SK-N-SH (cell line): ENCODE measurements at regions not wholly inside any gene's neighbourhood (a gene's known extent, or its start where the extent isn't known, plus 50 kb on each side); places are given as distances from the start of the nearest gene placed in this dataset.

ENCODE experiments used
- CTCF ChIA-PET: fragments of 300-600, 350-600 bp; formaldehyde crosslinking; extraction: SDS; loops from one replicate; lab custom pipeline; 2021; lab: Yijun Ruan, JAX
- POLR2A ChIA-PET: fragments of 350-600 bp; sonication (Branson Sonifier 250); formaldehyde crosslinking; extraction: SDS; loops from one replicate; lab custom pipeline; 2020; ENCODE audit warnings: antibody characterized with exemption, inconsistent platforms; lab: Yijun Ruan, JAX
- DNase-seq: peaks from one replicate; pipeline ENCODE4 v3.0.0; 2012
- H2AFZ ChIP-seq: fragments of 200-600 bp; sonication (generic); 2 replicates; pipeline ENCODE4 v1.8.1; 2016; ENCODE audit warnings: antibody characterized with exemption, mild to moderate bottlenecking, low read depth
- H3F3A ChIP-seq: fragments of 200-600 bp; sonication (generic); replicated peaks from 2 replicates; pipeline ENCODE3; 2016; ENCODE audit warnings: antibody characterized with exemption, mild to moderate bottlenecking; ENCODE audit not compliant: insufficient read depth
- H3K27ac ChIP-seq, 2 experiments: fragments of 200-500 bp in 1 of 2; fragments of 200-600 bp in 1 of 2; sonication (Bioruptor generic) in 1 of 2; sonication (generic), shearing (Covaris generic) in 1 of 2; 2 replicates each; pipeline versions ENCODE4 v1.5.1 to v1.6.1; 2014 to 2016; ENCODE audit warnings: low read depth in 2 of 2, inconsistent platforms in 1 of 2, low read length in 1 of 2, mild to moderate bottlenecking in 1 of 2, mixed read lengths in 1 of 2
- H3K27me3 ChIP-seq: fragments of 200-600 bp; sonication (generic), shearing (Covaris generic); 2 replicates; pipeline ENCODE4 v1.6.1; 2016; ENCODE audit warnings: mixed run types; ENCODE audit not compliant: insufficient read depth
- H3K36me3 ChIP-seq, 2 experiments: fragments of 200-500 bp in 1 of 2; fragments of 200-600 bp in 1 of 2; sonication (Bioruptor generic) in 1 of 2; sonication (generic) in 1 of 2; replicated peaks in 1 of 2; 2 replicates each; pipeline versions ENCODE3 to v1.5.1; 2014 to 2016; ENCODE audit warnings: low read length in 1 of 2, mild to moderate bottlenecking in 1 of 2; ENCODE audit not compliant: insufficient read depth in 2 of 2, control insufficient read depth in 1 of 2
- H3K4me1 ChIP-seq, 2 experiments: fragments of 200-500 bp in 1 of 2; fragments of 200-600 bp in 1 of 2; sonication (Bioruptor generic) in 1 of 2; sonication (generic), shearing (Covaris generic) in 1 of 2; 2 replicates each; pipeline versions ENCODE4 v1.5.1 to v1.6.1; 2014 to 2016; ENCODE audit warnings: low read depth in 1 of 2, low read length in 1 of 2, mixed run types in 1 of 2; ENCODE audit not compliant: insufficient read depth in 2 of 2, control insufficient read depth in 1 of 2
- H3K4me2 ChIP-seq: fragments of 200-600 bp; sonication (generic), shearing (Covaris generic); 2 replicates; pipeline ENCODE4 v1.6.1; 2017; ENCODE audit warnings: mixed run types
- H3K4me3 ChIP-seq, 2 experiments: fragments of 200-500 bp in 1 of 2; fragments of 200-600 bp in 1 of 2; sonication (Bioruptor generic) in 1 of 2; sonication (generic), shearing (Covaris generic) in 1 of 2; 2 replicates each; pipeline versions ENCODE4 v1.5.1 to v1.8.1; 2014 to 2016; ENCODE audit warnings: low read depth in 2 of 2, inconsistent platforms in 1 of 2, low read length in 1 of 2, mild to moderate bottlenecking in 1 of 2, mixed read lengths in 1 of 2, moderate library complexity in 1 of 2
- H3K79me2 ChIP-seq: fragments of 200-600 bp; sonication (generic); 2 replicates; pipeline ENCODE4 v1.8.1; 2017; ENCODE audit warnings: mild to moderate bottlenecking; ENCODE audit not compliant: insufficient read depth
- H3K9ac ChIP-seq: fragments of 200-600 bp; sonication (generic); 2 replicates; pipeline ENCODE4 v1.6.1; 2017; ENCODE audit warnings: mixed run types
- H3K9me2 ChIP-seq: fragments of 200-600 bp; sonication (generic); 2 replicates; pipeline ENCODE4 v1.6.1; 2017; ENCODE audit warnings: mixed run types
- H3K9me3 ChIP-seq: fragments of 200-600 bp; sonication (generic); 2 replicates; pipeline ENCODE4 v1.6.1; 2017; ENCODE audit warnings: mixed run types, mild to moderate bottlenecking, moderate library complexity
- H4K20me1 ChIP-seq: fragments of 200-600 bp; sonication (generic); 2 replicates; pipeline ENCODE4 v1.6.1; 2017; ENCODE audit warnings: mild to moderate bottlenecking, mixed run types; ENCODE audit not compliant: insufficient read depth
- CHD2 ChIP-seq: fragments of 150-350 bp; IDR thresholded peaks from 2 replicates; pipeline ENCODE4 v1.6.1; 2018; ENCODE audit warnings: low read length; ENCODE audit not compliant: partially characterized antibody
- CTCF ChIP-seq: fragments of 200-600 bp; sonication (generic); IDR thresholded peaks from 2 replicates; pipeline ENCODE4 v1.6.1; 2017; ENCODE audit warnings: antibody characterized with exemption, mild to moderate bottlenecking, moderate library complexity
- ELF1 ChIP-seq: IDR thresholded peaks from 2 replicates; pipeline ENCODE4 v1.4.0; 2012
- EP300 ChIP-seq, 2 experiments: IDR thresholded peaks; 2 replicates each; pipeline versions ENCODE4 v1.4.0 to v1.6.1; 2012; ENCODE audit warnings: borderline replicate concordance in 1 of 2, low read depth in 1 of 2, low read length in 1 of 2
- EZH2phosphoT487 ChIP-seq: fragments of 200-600 bp; sonication (generic); IDR thresholded peaks from 2 replicates; pipeline ENCODE4 v1.6.1; 2017; ENCODE audit warnings: low read depth, mixed run types, mild to moderate bottlenecking, antibody characterized with exemption, moderate library complexity, borderline replicate concordance
- FOSL2 ChIP-seq: IDR thresholded peaks from 2 replicates; pipeline ENCODE4 v1.4.0; 2012; ENCODE audit warnings: low read depth, mild to moderate bottlenecking, moderate library complexity, borderline replicate concordance
- FOXJ3 ChIP-seq: sonication (generic); formaldehyde crosslinking; IDR thresholded peaks from 2 replicates; pipeline ENCODE4 v1.5.1; 2020; ENCODE audit warnings: mild to moderate bottlenecking, missing genetic modification reagents
- JUND ChIP-seq: IDR thresholded peaks from 2 replicates; pipeline ENCODE4 v1.4.0; 2012
- MAX ChIP-seq: IDR thresholded peaks from 2 replicates; pipeline ENCODE4 v1.4.0; 2012; ENCODE audit warnings: low read depth
- MXI1 ChIP-seq: IDR thresholded peaks from 2 replicates; pipeline ENCODE4 v1.6.1; 2012; ENCODE audit warnings: mild to moderate bottlenecking, low read depth, low read length, improper control_type of control experiment
- NFIC ChIP-seq: IDR thresholded peaks from 2 replicates; pipeline ENCODE4 v1.4.0; 2012; ENCODE audit warnings: borderline replicate concordance
- NRF1 ChIP-seq: IDR thresholded peaks from 2 replicates; pipeline ENCODE4 v1.6.1; 2012; ENCODE audit warnings: low read depth, mild to moderate bottlenecking, low read length
- SIN3A ChIP-seq: IDR thresholded peaks from 2 replicates; pipeline ENCODE4 v1.6.1; 2012; ENCODE audit warnings: low read depth, mild to moderate bottlenecking, low read length, moderate library complexity, borderline replicate concordance
- TAF1 ChIP-seq: IDR thresholded peaks from 2 replicates; pipeline ENCODE4 v1.6.1; 2012; ENCODE audit warnings: low read depth, mild to moderate bottlenecking, low read length, moderate library complexity, borderline replicate concordance
- TEAD4 ChIP-seq: IDR thresholded peaks from 2 replicates; pipeline ENCODE4 v1.4.0; 2012; ENCODE audit warnings: mild to moderate bottlenecking, borderline replicate concordance; ENCODE audit not compliant: insufficient read depth
- ZBTB33 ChIP-seq: IDR thresholded peaks from 2 replicates; pipeline ENCODE4 v1.4.0; 2012; ENCODE audit warnings: low read depth, borderline replicate concordance
- WGBS: methylation state at CpG from one replicate; pipeline ENCODE4 v1.1.6; 2017; ENCODE audit warnings: low lambda C conversion rate; 5-methylcytosine and 5-hydroxymethylcytosine counted together

- TF ChIP-seq CTCF = no peak
- no peak for TF ChIP-seq FOSL2
- TF ChIP-seq MAX = no peak
- no peak for TF ChIP-seq ELF1
- no peak for TF ChIP-seq MXI1
- peak in 1 of 2 experiments; percentile 52; a peak in 3 of 4 replicates for TF ChIP-seq EP300 (IDR thresholded peaks at IDR 0.05; ENCODE audit: borderline replicate concordance in 1 of 2, low read depth in 1 of 2, low read length in 1 of 2)
- no peak for TF ChIP-seq TAF1
- no peak for TF ChIP-seq FOXJ3 (CRISPR knock-in tag)
- TF ChIP-seq EZH2phosphoT487 = no peak
- no peak for TF ChIP-seq TEAD4
Measured at GRCh38 chr4:151519728-151520415, 110.9 kb downstream of the FHIP1A start (continued).

- no peaks in the 10 kb centered on the region for H3K36me3 ChIP-seq
- ChIA-PET POLR2A (no interaction called here), CTCF (interaction anchor here (0.9 to 1.0 kb wide), 2 partner anchors 10 to 14 kb away, joined by 3 to 4 read pairs; no protein-coding TSS in a partner anchor)
Measured at GRCh38 chr4:151522866-151523519, 114.0 kb downstream of the FHIP1A start.

More at GRCh38 chr4:151522866-151523519, 114.0 kb downstream of the FHIP1A start:
- Histone ChIP-seq H3K9me2 (no peaks in the 10 kb centered on the region), H4K20me1 (no peaks in the 10 kb centered on the region), H3K27ac (no peak overlapping the region)
- TF ChIP-seq SIN3A (no peak), MAX (no peak), NFIC (no peak), CHD2 (no peak), TAF1 (no peak), NRF1 (no peak), ZBTB33 (no peak), JUND (no peak), MXI1 (peak; percentile 86; the same call in 1 of the 2 replicates), EP300 (IDR thresholded peaks at IDR 0.05; ENCODE audit: borderline replicate concordance in 1 of 2, low read depth in 1 of 2, low read length in 1 of 2) (0 out of 4 replicates have a peak, but pooled peaks of 1 of the 2 experiments have one; percentile 18), EZH2phosphoT487 (no peak)
- TF ChIP-seq, all 33 proteins: peak for 2
- 91% methylated on average over 4 of the region's 4 CpGs for WGBS
- H3K9me3 ChIP-seq = no peaks in the 10 kb centered on the region
- H3K4me3 ChIP-seq = no peak overlapping the region
- H3K4me1 ChIP-seq = peaks cover 0 to 13% of the 10 kb centered on the region in 2 experiments; a peak in 2 of 4 replicates
- no peaks in the 10 kb centered on the region for H3K79me2 ChIP-seq
- no peak overlapping the region for H3K4me2 ChIP-seq
- H3K27me3 ChIP-seq = no peaks in the 10 kb centered on the region
- no peak overlapping the region for H3K9ac ChIP-seq
- peak; percentile 58 for DNase-seq
- H3F3A ChIP-seq = no peaks in the 10 kb centered on the region
- no peak overlapping the region for H2AFZ ChIP-seq
